NCI-H146 treated with DMSO at 0.1 percent for 48 hours (cell line): ENCODE measurements at regions not wholly inside any gene's neighbourhood (a gene's known extent, or its start where the extent isn't known, plus 50 kb on each side); places are given as distances from the start of the nearest gene placed in this dataset.
A peak's percentile ranks its signal among the peaks of the same experiment; 100 is the strongest.

Source experiments
- DNase-seq: peaks from one replicate; lab custom pipeline; 2025; ENCODE audit not compliant: unreplicated experiment; lab: John Stamatoyannopoulos, UW

DNA sequence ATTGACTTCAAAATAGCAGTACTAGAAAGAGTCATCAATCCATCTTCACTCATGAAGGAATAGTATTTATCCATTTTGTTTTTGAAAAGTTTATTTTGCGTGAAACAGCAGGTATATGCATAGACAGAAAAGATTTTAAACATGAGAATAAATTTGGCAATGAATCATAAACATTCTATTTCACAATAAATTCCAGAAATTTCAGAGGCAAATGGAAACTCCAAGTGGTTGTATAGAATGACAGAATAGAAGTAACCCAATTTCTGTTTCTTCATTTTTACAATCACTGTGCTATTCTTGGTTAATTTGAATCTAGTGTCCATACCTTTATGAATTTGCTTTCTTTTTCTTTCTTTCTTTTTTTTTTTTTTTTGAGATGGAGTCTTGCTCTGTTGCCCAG lies 173.0 kb upstream of the ECI2 start:
- DNase-seq, result no peak

- no peak for DNase-seq
Measured at GRCh38 chr6:4304927-4305455, 169.6 kb upstream of the ECI2 start.

GRCh38 chr6:4303638-4304037 lies 168.3 kb upstream of the ECI2 start:
- DNase-seq, result no peak

DNA sequence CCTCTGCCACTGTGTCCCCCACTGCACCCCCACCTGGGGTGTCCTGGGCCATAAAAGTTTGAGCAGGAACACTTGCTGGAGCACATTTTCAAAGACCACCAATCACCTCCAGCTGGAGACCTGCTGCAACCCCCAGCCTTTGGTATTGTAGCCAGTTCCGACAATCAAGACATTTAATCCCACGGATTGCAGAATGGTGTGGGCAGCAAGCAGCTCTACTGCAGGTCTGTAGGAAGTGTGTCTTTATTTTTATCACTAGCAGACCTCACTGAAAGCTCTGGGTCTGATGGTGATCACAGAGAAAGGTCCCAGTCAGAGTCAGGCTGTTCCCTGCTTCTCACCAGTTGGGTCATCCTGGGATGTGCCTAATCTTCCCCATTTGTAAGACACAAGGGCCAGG lies 167.1 kb upstream of the ECI2 start:
- no peak for DNase-seq

DNA sequence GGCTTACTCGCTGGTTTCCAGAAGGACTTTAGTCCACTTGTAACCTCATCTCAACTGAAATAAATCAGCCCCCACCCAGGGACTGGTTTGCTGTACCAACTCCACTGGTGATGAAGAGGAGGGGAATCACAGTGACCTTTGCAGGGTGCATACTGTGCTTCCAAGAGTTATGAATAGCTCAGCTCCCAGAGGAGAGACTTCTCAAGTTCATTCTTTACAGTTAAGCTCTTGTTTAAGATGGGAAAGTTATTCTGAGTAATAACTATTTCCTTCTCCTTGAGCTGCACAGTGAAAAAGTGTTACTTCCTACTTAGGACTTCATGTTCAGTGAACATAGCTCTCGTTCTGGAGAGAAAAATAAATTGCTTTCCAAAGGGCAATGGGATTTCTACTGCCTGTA lies 166.5 kb upstream of the ECI2 start:
- DNase-seq, result no peak

DNA sequence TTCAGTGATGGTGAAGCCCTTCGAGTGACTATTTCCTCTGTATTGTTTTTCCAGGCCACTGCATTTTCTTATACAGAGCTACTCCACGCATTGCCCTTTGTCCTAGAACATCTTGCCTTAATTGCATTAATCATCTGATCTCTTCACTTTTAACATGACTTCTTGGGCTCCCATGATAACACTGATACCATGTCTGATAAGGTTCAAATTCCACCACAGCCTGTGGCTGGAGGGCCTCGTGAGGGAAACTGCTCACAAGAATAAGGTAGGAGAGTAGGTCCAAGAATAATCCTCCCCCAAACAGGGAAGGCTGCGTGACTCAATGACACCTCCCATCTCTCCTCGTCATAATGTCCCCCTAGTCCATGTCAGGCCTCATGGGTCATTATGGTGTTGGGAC lies 165.5 kb upstream of the ECI2 start:
- no peak for DNase-seq

DNA sequence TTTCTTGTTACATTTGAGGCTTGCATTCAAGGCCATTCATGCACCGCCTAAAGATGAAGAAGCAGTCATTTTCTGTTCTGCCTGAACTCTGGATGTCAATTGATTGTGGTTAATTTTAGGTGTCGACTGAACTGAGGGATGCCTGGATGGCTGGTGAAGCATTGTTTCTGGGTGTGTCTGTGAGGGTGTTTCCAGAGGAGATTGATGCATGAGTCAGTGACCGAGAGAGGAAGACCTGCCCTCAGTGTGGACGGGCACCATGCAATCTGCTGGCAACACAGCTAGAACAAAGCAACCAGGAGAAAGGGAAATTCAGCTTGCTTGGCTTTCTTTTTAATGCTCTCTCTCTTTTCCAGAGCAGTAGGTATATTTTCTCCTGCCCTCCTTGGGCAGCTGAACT lies 164.1 kb upstream of the ECI2 start:
- no peak for DNase-seq

DNA sequence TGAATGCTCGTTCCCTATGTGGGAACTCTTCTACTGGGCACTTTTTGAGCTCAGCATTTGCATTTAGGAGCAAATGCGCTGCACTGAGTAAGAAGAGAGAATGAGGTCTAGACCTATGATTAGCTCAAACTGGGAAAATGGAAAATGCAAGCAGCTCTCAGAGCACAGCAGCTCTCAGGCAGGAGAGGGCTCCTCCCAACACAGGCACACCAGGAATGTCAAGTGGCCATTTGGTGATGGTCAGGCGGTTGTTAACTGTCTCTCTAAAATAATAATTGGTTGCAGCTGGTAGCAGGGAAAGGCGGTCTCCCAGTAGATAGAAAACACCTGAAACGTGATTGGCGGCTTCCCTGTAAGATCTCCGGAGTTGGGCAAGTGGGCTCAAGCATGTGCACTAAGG lies 162.0 kb upstream of the ECI2 start:
- DNase-seq, result no peak

DNA sequence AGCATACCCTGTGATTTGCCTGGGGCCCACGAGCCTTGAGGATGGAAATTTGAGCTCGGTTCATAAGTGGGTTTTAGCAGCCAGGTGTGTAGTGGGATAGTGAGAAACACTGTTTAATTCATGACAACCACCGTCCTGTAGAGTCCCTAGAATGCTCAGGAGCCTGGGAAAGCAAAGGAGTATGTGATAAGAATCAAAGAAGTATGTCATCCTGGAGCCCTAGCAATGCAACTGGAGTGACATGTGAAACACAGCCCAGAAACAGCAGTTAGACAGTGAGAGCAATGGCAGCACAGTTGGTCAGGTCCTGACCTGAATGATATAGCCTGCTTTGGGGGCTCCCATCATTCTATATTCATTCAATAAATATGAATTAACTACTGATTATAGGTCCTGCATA lies 161.2 kb upstream of the ECI2 start:
- no peak for DNase-seq

DNA sequence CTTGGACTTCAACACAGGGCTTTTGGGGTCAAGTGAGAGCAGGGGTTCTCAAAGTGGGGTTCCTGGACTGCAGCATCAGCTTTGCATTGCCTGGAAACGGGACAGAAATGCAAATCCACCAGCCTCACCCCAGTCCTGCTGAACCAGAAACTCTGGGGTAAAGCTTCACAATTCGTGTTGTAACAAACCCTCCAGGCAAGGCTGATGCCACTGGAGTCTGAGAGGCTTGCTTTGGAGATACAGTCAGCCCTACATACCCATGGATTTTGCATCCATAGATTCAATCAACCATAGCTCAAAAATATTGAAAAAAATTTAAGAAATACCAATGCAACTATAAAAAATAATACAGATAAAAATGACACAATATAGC lies 160.4 kb upstream of the ECI2 start:
- no peak for DNase-seq

DNA sequence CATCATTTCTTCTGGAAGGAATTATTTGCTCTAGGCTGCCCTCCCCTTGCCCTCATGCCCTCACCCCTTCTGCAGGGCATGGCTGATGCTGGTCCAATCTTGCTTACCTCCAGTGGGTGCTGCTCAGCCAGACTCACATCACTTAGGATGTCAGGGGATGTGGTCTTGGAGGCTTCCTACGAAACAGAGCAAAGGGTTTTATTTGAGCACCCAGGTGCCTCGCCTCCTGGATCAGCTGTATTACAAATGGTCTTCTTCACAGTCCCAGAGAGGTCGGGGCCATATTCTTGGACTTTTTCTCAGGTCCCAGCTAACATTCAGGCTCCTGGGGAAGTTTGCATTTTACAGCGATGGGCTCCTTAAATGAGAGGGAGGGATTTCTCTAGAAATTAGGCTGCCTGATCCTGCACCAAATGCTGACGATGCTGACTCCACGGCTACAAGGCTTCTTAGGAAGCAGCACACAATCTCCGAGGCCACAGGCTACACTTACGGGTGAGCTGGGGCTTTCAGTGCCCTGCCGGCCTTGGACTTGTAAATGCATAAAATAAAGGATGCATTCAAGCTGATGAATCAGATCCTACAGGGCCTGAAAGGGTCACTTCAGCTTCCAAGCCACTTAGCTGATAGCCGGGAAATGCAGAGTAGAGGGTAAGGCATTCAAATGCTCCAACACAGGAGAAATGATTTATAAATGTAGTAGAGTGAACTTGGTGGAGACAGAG lies 159.8 kb upstream of the ECI2 start:
- DNase-seq, result no peak

GRCh38 chr6:4294636-4295035 lies 159.3 kb upstream of the ECI2 start:
- no peak for DNase-seq

GRCh38 chr6:4291453-4292403 lies 156.4 kb upstream of the ECI2 start:
- no peak for DNase-seq

DNA sequence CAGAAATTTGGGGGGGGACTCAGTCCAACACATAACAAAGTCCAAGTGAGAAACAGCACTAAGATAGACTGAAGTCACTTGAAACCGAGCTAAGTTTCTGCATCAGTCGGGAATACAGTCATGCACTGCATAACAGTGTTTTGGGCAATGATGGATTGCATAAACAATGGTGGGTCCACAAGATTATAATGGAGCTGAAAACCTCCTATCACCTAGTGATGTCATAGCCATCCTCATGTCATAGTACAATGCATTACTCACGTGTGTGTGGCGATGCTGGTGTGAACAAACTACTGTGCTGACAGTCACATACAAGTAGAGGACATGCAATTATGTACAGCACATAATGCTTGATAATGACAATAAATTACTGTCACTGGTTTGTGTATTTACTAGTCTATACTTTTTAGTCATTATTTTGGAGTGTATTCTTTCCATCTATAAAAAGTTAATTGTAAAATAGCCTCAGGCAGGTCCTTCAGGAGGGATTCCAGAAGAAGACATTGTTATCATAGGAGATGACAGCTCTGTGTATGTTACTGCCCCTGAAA lies 154.5 kb upstream of the ECI2 start:
- DNase-seq, result no peak

DNA sequence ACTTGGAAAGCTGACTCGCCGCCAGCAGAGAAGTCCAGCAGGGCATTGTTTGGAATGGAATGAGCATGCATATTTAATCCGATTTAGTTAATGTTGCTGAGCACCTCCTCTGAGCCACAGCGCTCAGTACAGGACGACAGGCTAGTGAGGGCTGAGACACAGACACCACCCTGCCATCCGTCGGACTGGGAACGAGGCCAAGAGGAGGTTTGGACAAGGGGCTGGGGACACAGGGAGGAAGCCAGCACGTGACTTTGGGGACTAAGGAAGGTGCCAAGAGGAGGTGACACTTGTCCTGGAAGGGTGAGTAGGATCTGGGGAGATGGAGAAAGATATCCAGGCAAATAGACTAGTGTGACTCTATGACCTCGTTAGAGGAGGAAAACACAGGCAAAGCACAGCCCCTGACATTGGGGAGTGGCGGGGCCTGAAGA lies 152.5 kb upstream of the ECI2 start:
- DNase-seq, result no peak

GRCh38 chr6:4287372-4287771 lies 152.0 kb upstream of the ECI2 start:
- no peak for DNase-seq

DNA sequence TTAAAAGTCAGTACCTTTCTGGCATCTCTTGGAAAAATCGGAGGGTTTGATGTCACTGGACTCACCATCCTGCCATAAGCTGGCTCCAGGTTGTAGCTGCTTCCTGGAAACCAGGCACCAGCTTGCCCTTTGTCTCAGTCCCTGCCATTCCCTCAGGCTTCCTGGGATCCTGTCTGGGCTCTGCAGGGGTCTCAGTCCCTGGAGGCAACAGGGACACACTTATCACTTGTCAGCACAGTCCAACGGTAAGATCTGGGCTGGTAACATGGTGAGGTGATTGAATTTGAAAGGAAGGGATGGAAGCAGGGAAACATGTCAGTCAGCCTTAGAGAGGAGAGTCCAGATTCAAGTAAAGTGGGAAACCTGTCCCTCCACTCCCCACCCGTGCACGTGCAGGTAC lies 147.6 kb upstream of the ECI2 start:
- DNase-seq, result no peak

DNA sequence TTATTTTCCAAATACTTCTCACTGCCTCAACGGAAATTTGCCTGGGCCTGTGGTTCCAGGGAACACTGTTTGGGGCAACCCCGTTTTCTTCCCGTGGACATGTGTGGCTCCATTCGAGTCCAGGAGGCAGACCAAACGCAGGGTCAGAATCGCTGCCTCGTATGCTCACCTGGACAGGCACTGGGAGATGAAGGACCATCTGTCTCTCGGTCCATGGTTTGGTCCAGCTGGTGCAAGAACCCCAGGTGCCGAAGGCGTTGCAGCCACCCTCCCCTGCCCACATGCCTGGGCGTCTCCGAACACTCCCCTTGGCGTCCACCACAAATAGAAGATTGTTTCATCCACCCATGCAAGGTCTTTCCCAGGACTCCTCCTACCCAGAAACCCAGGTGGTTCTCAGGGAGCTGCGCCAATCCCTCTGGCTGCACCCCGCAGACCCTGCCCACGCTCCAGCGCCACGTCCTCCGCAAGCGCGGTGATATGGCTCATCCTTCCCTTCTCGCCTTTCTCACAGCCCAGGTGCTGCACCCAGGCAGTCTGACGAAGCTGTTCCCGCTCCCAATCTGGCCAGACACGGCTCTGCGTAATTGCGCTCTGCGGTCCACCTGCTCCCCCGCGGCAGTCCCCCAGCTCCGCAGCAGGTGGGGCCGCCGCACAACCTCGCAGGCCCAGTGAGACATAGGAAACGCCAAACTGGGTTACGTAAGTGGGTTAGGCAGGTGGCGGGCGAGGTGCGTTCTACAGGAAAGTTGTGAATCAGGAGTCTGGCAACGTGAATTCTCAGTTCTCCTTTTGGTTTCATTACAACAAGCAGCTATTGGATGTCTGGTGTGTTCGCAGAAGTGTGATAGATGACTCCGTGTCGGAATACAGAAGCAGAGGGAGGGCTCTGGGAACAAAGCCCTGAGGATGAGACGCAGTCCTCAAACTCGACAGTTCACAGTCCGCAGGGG lies 146.2 kb upstream of the ECI2 start:
- DNase-seq, result peak; percentile 65

DNA sequence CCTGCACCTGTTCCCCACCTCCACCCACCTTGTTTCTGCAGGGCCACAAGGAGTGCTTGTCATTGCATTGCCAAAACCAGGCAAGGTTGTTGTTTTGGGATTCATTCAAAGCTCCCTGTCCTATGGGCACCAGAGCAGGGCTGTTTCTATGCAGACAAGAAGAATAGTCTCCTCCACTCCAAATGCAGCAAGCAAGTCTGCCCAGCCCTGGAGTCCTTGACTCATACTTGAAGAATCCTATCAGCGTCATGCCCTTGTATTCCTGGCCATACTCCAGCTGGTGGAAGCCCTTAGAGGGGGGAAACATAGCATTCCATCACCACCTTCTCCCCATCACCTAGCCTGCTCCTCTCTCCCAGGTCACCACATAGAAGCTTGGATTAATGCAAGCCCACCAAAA lies 145.3 kb upstream of the ECI2 start:
- DNase-seq, result no peak

GRCh38 chr6:4280031-4280430 lies 144.7 kb upstream of the ECI2 start:
- no peak for DNase-seq
